Ishikawa (cell line): ENCODE measurements at regions not wholly inside any gene's neighbourhood (a gene's known extent, or its start where the extent isn't known, plus 50 kb on each side); places are given as distances from the start of the nearest gene placed in this dataset.

Source experiments
- CEBPB ChIP-seq: IDR thresholded peaks from 2 replicates; pipeline ENCODE4 v1.6.1; 2012
- CREB1 ChIP-seq: IDR thresholded peaks from 2 replicates; pipeline ENCODE4 v1.6.1; 2012; ENCODE audit warnings: low read depth
- EGR1 ChIP-seq: IDR thresholded peaks from 2 replicates; pipeline ENCODE4 v1.6.1; 2012
- EP300 ChIP-seq: IDR thresholded peaks from 2 replicates; pipeline ENCODE4 v1.6.1; 2012; ENCODE audit warnings: borderline replicate concordance
- FOXM1 ChIP-seq: IDR thresholded peaks from 2 replicates; pipeline ENCODE4 v1.6.1; 2012; ENCODE audit warnings: low read depth, borderline replicate concordance
- RAD21 ChIP-seq: IDR thresholded peaks from 2 replicates; pipeline ENCODE4 v1.6.1; 2012; ENCODE audit warnings: low read depth
- TCF12 ChIP-seq: IDR thresholded peaks from 2 replicates; pipeline ENCODE4 v1.6.1; 2012; ENCODE audit warnings: low read depth
- TEAD4 ChIP-seq: IDR thresholded peaks from 2 replicates; pipeline ENCODE4 v1.6.1; 2012
- TF ChIP-seq, protein P1 (sequence below): IDR thresholded peaks from 2 replicates; pipeline ENCODE4 v1.6.1; 2012
- TF ChIP-seq, protein P2 (sequence below): IDR thresholded peaks from 2 replicates; pipeline ENCODE4 v1.6.1; 2012; ENCODE audit warnings: low read depth, mild to moderate bottlenecking
- TF ChIP-seq, protein P3 (sequence below): IDR thresholded peaks from 2 replicates; pipeline ENCODE4 v1.6.1; 2012

DNA sequence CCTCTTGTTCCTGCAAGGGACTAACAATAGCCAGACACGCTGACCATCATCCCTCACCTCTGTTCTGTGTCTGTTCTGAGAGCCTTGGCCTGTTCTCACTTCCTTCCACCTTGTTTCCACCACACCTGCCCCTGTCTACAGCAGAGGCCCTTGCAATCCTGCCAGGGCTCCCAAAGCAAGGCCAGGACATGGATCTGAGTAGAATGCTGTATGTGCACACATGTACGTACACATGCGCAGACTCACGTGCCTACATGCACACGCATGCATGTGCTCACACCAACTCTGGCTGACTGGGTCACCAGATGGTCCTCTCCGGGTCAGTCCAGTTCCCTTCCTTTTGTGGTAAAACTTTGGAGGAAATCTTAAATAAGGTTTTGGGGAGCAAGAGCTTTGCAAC is 133.0 kb upstream of the C14orf180 start:
- no peak for TF ChIP-seq FOXM1
- TF ChIP-seq, protein P1, sequence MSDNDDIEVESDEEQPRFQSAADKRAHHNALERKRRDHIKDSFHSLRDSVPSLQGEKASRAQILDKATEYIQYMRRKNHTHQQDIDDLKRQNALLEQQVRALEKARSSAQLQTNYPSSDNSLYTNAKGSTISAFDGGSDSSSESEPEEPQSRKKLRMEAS: no peak
- no peak for TF ChIP-seq RAD21
- TF ChIP-seq, protein P2, sequence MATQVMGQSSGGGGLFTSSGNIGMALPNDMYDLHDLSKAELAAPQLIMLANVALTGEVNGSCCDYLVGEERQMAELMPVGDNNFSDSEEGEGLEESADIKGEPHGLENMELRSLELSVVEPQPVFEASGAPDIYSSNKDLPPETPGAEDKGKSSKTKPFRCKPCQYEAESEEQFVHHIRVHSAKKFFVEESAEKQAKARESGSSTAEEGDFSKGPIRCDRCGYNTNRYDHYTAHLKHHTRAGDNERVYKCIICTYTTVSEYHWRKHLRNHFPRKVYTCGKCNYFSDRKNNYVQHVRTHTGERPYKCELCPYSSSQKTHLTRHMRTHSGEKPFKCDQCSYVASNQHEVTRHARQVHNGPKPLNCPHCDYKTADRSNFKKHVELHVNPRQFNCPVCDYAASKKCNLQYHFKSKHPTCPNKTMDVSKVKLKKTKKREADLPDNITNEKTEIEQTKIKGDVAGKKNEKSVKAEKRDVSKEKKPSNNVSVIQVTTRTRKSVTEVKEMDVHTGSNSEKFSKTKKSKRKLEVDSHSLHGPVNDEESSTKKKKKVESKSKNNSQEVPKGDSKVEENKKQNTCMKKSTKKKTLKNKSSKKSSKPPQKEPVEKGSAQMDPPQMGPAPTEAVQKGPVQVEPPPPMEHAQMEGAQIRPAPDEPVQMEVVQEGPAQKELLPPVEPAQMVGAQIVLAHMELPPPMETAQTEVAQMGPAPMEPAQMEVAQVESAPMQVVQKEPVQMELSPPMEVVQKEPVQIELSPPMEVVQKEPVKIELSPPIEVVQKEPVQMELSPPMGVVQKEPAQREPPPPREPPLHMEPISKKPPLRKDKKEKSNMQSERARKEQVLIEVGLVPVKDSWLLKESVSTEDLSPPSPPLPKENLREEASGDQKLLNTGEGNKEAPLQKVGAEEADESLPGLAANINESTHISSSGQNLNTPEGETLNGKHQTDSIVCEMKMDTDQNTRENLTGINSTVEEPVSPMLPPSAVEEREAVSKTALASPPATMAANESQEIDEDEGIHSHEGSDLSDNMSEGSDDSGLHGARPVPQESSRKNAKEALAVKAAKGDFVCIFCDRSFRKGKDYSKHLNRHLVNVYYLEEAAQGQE: no peak
- TF ChIP-seq TCF12: no peak
- no peak for TF ChIP-seq CREB1
- TF ChIP-seq, protein P3, sequence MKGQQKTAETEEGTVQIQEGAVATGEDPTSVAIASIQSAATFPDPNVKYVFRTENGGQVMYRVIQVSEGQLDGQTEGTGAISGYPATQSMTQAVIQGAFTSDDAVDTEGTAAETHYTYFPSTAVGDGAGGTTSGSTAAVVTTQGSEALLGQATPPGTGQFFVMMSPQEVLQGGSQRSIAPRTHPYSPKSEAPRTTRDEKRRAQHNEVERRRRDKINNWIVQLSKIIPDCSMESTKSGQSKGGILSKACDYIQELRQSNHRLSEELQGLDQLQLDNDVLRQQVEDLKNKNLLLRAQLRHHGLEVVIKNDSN: no peak
- TF ChIP-seq EP300: no peak
- no peak for TF ChIP-seq EGR1
- TF ChIP-seq TEAD4: no peak
- no peak for TF ChIP-seq CEBPB
